GM18951 (cell line): ENCODE measurements at regions not wholly inside any gene's neighbourhood (a gene's known extent, or its start where the extent isn't known, plus 50 kb on each side); places are given as distances from the start of the nearest gene placed in this dataset.

Experiments
- POLR2A ChIP-seq: IDR thresholded peaks from 4 replicates; pipeline ENCODE4 v1.6.1; 2011; ENCODE audit warnings: mild to moderate bottlenecking; ENCODE audit not compliant: insufficient read length, insufficient read depth; ENCODE audit errors: extremely low read depth
- in situ Hi-C: fragments of 300-500 bp; cut with MboI; formaldehyde crosslinking; loops from one replicate; pipeline ENCODE4 v1.12.0; 2022; ENCODE audit warnings: low sequenced_read_pairs, mixed read lengths, inconsistent platforms; ENCODE audit not compliant: unreplicated experiment

DNA sequence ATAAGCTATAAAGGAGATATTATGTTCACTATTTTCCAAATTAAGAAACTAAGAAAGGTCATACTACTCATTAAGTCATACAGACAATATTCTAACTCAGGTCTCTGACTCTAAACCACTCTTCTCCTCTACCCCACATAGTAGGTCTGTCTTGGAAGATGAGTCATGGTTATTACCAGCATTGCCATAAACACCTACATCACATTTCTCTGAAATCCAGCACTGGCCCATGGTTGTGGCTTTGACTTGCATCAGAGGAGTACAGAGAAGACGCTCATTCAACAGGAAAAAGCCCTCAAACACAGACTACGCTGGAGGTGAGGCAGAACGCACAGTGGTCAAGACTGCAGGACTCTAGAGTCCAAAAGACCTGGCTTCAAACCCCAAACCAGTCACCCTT, 476.8 kb downstream of the COG6 start:
- in situ Hi-C loops: no loop called here
- TF ChIP-seq POLR2A: no peak

DNA sequence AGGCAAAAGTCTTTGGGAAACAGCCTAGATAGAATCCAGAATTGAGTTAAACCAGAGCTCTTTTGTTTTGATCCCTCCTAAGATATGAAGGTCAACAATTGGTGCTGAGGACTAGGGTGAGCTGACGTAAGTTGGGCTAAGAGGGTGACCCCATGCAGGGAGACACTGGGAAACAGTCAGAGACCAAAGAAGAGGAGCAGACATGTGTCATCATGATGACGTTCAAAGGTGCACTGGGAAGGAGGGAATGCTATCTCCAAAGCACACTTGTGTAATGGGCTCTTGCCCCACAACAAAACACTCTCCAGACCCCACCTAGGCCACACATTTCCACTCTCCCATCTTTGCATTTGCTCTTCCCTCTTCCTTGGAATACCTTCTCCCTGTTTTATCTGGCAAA, 481.4 kb downstream of the COG6 start:
- in situ Hi-C loops: no loop called here
- TF ChIP-seq POLR2A: no peak

DNA sequence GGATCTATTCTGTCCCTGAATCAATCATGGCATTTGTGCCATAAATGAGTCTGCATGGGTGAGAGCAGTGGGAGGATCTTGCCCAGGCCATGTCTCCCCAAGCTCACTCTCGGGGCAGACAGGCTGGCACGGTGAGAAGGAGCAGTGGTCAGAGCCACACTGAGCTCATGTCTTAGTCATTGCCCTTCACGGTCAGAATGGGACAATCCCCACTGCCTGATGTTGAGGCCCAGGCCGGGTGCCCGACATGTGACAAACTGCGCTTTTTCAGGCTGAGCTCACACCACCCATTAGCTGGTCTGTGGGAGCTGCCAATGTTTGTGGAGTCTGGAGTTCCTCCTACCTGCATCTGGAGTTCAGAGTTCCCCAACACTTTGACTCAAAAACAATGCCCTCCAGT, 481.9 kb downstream of the COG6 start:
- no peak for TF ChIP-seq POLR2A
- in situ Hi-C loops: no loop called here

DNA sequence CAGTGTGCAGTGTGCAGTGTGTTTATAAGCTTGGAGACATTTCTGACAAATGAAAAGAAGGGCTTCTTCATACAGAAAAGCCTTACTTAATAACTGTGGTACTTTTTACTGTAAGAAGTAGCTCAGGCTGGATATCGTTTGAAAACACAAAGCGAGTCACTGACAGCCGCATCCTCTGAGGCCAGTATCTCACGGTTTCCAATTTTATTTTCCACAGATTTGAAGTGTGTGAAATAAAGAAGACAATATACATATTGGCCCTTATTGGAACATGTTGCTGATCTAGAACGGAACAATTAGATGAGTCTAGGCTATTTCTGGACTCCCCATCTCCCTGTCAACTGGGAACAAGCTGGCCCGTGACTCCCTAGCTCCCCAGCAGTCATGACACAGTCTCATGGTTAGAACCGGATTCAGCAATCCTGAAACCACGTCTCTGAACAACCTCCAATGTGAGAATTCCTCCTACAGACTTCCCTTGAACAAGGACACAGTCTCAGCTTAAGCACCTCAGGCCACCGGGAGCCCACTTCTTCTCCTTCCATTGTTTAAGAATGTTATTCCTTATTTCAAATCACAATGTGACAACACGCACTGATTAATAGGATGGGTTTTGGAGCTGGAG, 484.5 kb downstream of the COG6 start:
- TF ChIP-seq POLR2A: no peak
- in situ Hi-C loops: no loop called here

DNA sequence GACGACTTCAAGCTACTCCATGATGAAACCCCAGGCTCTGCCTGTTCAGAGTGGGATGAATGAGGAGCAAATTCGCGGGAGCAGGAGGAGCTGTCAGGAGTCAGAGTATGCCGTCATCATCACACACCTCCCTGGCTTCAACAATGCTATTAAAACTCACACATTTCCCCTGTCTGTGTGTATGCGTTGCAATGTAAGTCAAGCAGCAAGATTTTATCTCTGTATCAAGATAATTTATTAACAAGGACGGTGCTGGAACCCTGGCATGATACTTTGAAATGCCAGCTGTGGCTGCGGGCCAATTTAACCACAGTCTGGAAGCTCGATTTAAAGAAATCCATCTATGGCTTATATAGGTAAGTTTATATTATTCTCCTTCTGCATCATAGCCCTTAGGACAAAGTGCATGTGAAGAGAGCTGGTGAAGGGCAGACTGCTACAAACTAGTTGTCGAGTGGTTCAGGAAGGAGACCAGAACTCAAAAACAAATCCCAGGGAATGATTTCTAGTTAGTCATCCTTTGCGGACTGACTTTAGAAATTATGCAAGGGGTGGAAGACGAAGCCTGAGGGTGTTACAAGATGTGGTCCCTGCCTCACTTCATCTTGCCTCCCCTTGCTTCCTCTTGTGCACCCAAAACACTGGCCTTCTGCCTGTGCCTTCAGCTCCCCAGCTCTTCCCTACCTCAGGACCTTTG, 486.5 kb downstream of the COG6 start:
- in situ Hi-C loops: no loop called here
- no peak for TF ChIP-seq POLR2A

DNA sequence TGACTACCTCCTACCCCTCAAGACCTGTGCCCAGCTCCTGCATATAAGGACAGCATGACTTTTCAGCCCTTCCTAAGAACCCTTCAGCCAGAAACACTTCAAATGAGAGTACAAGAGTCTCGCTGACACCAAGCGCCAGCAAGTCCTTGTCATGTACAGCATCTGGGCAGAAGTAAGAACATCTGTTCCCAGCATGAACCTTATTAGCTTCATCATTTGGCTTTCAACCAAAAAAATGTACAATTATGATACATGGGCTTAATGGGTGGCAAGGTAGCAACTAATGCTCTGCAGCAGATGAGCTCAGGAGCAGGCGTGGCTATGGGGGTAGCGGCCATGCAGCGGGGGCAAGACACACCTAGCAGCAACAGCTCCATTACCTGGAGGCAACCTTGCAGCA, 487.6 kb downstream of the COG6 start:
- no peak for TF ChIP-seq POLR2A
- in situ Hi-C loops: no loop called here

DNA sequence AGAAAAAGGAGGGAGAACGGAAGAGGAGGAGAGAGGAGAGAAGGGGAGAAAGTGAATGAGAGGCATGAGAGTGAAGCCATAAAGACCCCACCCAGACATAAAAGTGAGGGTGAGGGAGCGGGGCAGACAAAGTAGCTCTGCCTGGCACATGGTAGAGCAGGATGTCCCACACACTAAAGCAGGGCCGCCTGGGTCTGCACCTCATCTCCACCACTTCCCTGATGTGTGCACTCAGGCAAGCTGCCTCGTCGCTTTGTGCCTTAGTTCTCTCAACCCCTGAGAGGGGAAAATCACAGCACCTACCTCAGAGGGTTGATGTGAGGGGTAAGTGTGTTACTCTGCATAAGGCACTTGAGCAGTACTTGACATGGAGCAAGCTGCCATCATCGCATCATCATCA, 488.1 kb downstream of the COG6 start:
- in situ Hi-C loops: no loop called here
- TF ChIP-seq POLR2A: no peak

DNA sequence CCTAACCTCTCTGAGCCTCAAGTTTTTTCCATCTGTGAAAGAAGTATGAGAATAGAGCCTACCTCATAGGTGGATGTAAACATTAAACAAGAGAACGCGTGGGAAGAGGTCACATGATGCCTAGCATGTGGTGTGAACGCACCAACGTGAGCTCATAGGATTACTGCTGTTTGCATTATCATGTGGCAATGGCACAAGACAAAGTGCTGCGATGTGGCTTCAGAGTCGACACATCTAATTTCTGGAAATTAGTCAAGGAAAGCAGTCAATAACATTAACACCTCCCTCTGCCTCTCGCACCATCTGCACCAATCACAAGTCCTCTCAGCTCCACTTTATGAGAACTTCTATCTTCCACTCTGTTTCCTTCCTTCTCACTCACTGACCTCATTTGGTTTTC, 489.7 kb downstream of the COG6 start:
- in situ Hi-C loops: no loop called here

DNA sequence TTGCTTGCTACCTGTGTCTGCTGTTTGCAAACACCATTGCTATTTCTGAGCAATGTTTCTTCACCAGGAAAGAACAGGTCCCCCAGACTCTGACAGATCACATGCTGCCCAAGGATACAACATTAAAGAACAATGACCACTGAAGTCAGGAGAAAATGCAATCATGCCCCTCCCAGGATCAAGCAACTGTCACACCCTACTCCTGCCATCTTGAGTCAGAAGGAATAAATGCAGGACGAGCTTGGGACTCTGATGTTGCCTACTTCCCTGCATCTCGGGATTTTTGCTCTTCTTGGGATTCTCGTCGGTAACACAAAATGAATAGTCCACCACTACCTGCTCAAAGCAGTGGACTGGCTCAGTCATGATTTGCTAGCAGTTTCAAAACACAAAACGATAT, 490.6 kb downstream of the COG6 start:
- TF ChIP-seq POLR2A: no peak
- in situ Hi-C loops: no loop called here

More for the DNA sequence above, 489.7 kb downstream of the COG6 start:
- TF ChIP-seq POLR2A: no peak

DNA sequence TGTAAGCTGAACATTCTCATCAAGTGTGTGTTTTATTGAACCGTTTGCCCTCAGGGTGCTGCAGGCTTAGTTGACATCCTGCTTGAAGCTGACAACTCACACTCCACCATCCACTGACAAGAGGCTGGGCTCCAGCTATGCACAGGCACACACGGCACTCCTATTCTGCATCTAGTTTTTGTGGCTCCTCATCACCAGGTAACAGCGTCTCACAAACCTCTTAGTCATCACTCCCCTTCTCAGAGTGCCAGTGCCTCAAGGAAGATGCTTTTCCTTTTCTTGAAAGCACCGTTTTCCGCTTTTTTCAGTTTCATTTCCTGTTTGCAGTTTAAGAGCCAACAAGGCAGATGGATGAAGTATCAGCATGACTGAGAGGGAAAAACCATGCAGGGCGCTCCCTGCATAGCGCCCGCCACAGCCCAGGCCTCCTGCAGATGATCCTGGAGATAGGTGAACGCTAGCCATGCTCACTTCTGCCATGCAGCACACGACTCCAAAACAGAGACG, 491.2 kb downstream of the COG6 start:
- in situ Hi-C loops: no loop called here

DNA sequence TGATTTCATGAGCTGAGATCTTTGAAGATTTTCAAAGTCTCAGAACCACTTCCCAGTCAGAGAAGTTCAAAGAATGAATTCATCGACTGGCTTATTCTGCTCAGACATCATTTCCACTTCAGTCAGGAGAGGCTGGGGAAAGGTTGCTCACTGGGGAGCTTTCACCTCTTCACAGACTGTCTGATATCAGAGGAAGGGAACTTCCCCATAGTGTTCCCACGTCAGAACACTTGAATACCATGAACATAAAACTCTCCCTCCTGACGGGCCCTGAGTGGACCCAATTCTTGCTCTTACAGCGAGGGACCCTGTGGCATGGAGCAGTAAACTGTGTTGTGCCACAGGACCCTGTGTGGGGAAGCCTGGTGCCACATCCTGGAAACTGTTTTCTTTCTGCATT, 492.6 kb downstream of the COG6 start:
- in situ Hi-C loops: no loop called here
- TF ChIP-seq POLR2A: no peak

More for the DNA sequence above, 491.2 kb downstream of the COG6 start:
- no peak for TF ChIP-seq POLR2A

DNA sequence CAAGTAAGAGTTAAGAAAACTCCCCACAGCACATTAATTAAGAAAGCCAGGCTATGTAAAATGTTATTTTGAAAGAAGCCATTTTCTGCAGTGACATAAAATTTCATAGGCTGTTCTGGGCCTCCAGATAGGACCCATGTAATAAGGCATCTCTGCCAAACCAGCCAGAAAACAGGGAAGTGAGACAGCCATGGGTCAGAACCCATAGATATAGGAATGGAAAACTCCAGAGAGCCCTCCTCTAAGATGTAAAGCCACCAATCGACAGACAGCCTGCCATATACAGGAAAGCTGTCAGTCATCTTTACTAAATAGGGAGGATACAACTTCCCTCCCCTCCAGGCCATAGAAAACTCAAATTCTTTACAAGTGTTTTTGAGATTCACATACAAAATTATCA, 493.3 kb downstream of the COG6 start:
- TF ChIP-seq POLR2A: no peak
- in situ Hi-C loops: no loop called here

DNA sequence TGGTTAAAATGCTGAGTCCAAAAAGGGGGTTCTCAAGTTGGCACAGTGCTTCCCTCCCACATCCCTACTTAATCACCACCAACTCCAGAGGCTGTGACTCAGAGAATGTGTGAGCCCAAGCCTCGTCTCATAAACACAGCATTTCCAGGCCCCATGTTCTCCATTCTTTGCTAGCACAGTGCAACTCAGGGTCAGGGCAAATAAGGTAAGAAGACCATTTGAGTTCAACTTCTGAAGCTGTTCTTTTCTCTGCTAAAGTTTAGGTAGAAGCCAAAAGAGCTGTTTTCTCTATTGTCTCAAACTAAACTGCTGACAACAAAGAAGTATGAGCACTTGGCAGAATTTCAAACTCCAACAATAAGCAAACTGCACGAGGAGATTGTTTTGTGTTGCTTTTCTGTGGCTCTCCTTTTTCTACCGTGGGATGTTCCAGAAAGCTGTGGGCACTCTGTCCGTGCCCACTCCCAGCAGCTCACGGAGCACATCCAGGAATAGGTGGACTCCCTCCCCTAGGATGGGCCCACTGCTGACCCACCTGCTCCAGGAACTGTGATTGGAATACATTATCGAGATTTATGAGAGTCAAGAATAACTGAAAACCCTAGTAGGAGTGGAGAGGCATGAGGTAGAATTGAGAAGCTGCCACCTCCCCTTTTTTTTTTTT, 494.3 kb downstream of the COG6 start:
- no peak for TF ChIP-seq POLR2A
- in situ Hi-C loops: no loop called here

DNA sequence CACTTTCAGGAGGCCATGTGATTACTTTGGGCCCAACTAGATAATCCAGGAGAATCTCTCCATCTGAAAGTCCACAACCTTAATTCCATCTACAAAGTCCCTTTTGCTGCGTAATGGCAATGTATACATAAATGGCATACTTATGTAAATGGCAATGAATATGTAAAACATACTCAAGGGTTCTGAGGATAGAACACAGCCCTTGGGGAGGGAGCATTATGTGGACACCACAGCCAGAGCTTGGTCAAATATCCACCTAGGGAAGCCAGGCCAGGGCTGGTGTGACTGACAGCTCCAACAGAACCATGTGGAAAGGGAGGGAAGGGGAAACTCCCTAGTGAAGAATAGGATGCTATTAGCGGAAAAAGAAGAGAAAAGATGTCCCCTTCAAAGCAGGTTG, 496.2 kb downstream of the COG6 start:
- TF ChIP-seq POLR2A: no peak

More for the DNA sequence above, 496.2 kb downstream of the COG6 start:
- in situ Hi-C loops: no loop called here
